DND-41 (cell line): ENCODE measurements at regions not wholly inside any gene's neighbourhood (a gene's known extent, or its start where the extent isn't known, plus 50 kb on each side); places are given as distances from the start of the nearest gene placed in this dataset.
"Not testable (repeated sequence)": the region's sequence is repeated elsewhere in the genome, so short reads cannot be mapped to it uniquely, and the experiment has no call there.

Source experiments
- ATAC-seq: fragments of 200-7000 bp; cut with Tn5 transposase; 3 replicates; pipeline ENCODE4 v1.9.1; 2021; ENCODE audit warnings: low read depth; ENCODE audit not compliant: insufficient read depth
- DNase-seq: peaks from one replicate; pipeline ENCODE4 v3.0.0-alpha.2; 2020
- H2AFZ ChIP-seq: 2 replicates; pipeline ENCODE4 v1.6.0; 2012; ENCODE audit warnings: low read depth, low read length
- H3K27ac ChIP-seq: 2 replicates; pipeline ENCODE4 v1.5.1; 2012; ENCODE audit warnings: low read length, inconsistent platforms
- H3K27me3 ChIP-seq: fragments of 200-600 bp; sonication (generic); 2 replicates; pipeline ENCODE4 v1.6.0; 2012; ENCODE audit warnings: low read length, mild to moderate bottlenecking, inconsistent platforms; ENCODE audit not compliant: insufficient read depth, poor library complexity
- H3K36me3 ChIP-seq: 2 replicates; pipeline ENCODE4 v1.5.1; 2012; ENCODE audit warnings: low read length, inconsistent platforms; ENCODE audit not compliant: insufficient read depth
- H3K4me1 ChIP-seq: 2 replicates; pipeline ENCODE4 v1.5.1; 2012; ENCODE audit warnings: mild to moderate bottlenecking, low read length; ENCODE audit not compliant: insufficient read depth
- H3K4me2 ChIP-seq: 2 replicates; pipeline ENCODE4 v1.6.0; 2012; ENCODE audit warnings: mild to moderate bottlenecking, moderate library complexity, low read length, inconsistent platforms; ENCODE audit not compliant: insufficient read depth
- H3K4me3 ChIP-seq, 2 experiments: fragments of 200-600 bp in 1 of 2; shearing (Covaris generic) in 1 of 2; 2 replicates each; pipeline ENCODE4 v1.5.1; 2012 to 2016; ENCODE audit warnings: inconsistent platforms in 2 of 2, low read length in 2 of 2, mild to moderate bottlenecking in 2 of 2, low read depth in 1 of 2, moderate library complexity in 1 of 2
- H3K79me2 ChIP-seq: 2 replicates; pipeline ENCODE4 v1.6.0; 2012; ENCODE audit warnings: low read length, inconsistent platforms; ENCODE audit not compliant: insufficient read depth
- H3K9ac ChIP-seq: 2 replicates; pipeline ENCODE4 v1.6.0; 2012; ENCODE audit warnings: low read depth, mild to moderate bottlenecking, inconsistent platforms, low read length, moderate library complexity
- H3K9me3 ChIP-seq: 2 replicates; pipeline ENCODE4 v1.5.1; 2012; ENCODE audit warnings: low read length, moderate library complexity, mild to moderate bottlenecking, inconsistent platforms; ENCODE audit not compliant: insufficient read depth, severe bottlenecking
- H4K20me1 ChIP-seq: 2 replicates; pipeline ENCODE4 v1.6.0; 2012; ENCODE audit warnings: low read length; ENCODE audit not compliant: insufficient read depth
- EZH2 ChIP-seq: IDR thresholded peaks from 3 replicates; pipeline ENCODE4 v1.6.1; 2012; ENCODE audit warnings: borderline replicate concordance, low read depth, mild to moderate bottlenecking, moderate library complexity, low read length, inconsistent platforms; ENCODE audit not compliant: severe bottlenecking
- TF ChIP-seq, protein P1 (sequence below): IDR thresholded peaks from 2 replicates; pipeline ENCODE4 v1.5.1; 2012; ENCODE audit warnings: borderline replicate concordance, low read length, moderate library complexity, mild to moderate bottlenecking; ENCODE audit not compliant: poor library complexity, severe bottlenecking; ENCODE audit errors: extremely low read depth

DNA sequence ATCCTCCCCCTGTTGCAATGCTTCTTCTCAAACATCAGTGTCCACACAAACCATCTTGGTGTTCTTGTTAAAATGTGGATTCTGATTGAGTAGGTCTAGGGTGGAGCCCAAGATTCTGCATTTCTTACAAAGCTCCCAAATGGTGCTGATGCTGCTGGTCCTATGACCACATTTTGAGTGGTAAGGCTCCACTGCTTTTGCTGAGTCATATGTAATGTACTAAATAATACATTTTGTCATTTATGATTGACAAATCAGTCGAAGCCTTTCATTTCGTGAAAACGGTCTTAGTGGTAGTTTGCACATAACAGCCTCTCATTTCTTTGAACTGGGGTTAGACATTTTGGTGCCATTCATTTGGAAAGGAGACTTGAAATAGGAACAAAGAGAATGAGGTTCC is 286.3 kb upstream of the DPP6 start:
- H3K9ac ChIP-seq, ATAC-seq, H2AFZ ChIP-seq, H4K20me1 ChIP-seq, H3K36me3 ChIP-seq, DNase-seq, H3K4me2 ChIP-seq, H3K4me3 ChIP-seq, H3K27me3 ChIP-seq, H3K4me1 ChIP-seq, H3K79me2 ChIP-seq, H3K9me3 ChIP-seq, H3K27ac ChIP-seq: not testable (repeated sequence)

DNA sequence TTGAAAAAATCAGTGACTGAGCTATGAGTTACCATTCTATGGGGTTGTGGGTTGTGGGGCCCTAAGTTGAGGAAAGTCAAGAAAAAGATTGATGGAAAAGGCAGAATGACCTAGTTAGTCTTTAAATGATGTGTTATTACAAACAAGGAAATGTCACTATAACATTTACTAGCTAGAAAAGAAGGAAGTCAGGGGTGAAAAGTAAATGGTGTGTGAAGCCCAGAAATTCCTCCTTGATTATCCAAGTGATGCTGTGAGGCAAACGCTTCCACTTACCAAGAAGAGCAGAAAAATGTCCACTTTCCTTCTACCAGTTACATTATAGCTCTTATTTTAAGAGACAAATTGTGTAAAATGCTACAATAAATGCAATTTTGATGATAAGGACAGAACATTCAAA is 285.3 kb upstream of the DPP6 start:
- not testable (repeated sequence) for H3K36me3 ChIP-seq, H3K9ac ChIP-seq, DNase-seq, H2AFZ ChIP-seq, H3K79me2 ChIP-seq, H3K4me1 ChIP-seq, H3K27me3 ChIP-seq, H3K4me3 ChIP-seq, H3K27ac ChIP-seq, H4K20me1 ChIP-seq, H3K9me3 ChIP-seq, ATAC-seq, H3K4me2 ChIP-seq

DNA sequence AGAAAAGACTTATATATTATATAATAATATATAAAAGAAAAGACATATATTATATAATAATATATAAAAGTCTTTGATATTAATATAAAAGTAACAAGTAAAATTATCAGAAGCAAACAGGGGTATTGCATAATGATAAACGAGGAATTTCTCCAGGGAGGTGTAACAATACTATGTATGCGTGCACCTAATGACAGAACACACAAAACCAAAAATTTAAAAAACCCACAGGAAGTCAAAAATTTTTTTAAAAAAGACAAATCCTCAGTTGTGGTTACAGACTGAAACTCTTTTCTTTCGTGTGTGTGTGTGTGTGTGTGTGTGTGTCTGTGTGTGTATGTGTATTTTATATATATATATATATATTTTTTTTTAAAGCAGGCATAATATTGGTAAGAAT is 279.2 kb upstream of the DPP6 start:
- Histone ChIP-seq H3K27ac (no peak overlapping the region), H2AFZ (no peak overlapping the region), H3K36me3 (no peaks in the 10 kb centered on the region), H3K9ac (no peak overlapping the region), H3K4me2 (no peak overlapping the region), H3K9me3 (no peaks in the 10 kb centered on the region), H3K79me2 (no peaks in the 10 kb centered on the region), H4K20me1 (no peaks in the 10 kb centered on the region), H3K27me3 (no peaks in the 10 kb centered on the region), H3K4me3 (no peak overlapping the region), H3K4me1 (no peaks in the 10 kb centered on the region)
- DNase-seq: no peak
- ATAC-seq: peak; percentile 58
- TF ChIP-seq, protein P1, sequence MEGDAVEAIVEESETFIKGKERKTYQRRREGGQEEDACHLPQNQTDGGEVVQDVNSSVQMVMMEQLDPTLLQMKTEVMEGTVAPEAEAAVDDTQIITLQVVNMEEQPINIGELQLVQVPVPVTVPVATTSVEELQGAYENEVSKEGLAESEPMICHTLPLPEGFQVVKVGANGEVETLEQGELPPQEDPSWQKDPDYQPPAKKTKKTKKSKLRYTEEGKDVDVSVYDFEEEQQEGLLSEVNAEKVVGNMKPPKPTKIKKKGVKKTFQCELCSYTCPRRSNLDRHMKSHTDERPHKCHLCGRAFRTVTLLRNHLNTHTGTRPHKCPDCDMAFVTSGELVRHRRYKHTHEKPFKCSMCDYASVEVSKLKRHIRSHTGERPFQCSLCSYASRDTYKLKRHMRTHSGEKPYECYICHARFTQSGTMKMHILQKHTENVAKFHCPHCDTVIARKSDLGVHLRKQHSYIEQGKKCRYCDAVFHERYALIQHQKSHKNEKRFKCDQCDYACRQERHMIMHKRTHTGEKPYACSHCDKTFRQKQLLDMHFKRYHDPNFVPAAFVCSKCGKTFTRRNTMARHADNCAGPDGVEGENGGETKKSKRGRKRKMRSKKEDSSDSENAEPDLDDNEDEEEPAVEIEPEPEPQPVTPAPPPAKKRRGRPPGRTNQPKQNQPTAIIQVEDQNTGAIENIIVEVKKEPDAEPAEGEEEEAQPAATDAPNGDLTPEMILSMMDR: no peak
- TF ChIP-seq EZH2: no peak

DNA sequence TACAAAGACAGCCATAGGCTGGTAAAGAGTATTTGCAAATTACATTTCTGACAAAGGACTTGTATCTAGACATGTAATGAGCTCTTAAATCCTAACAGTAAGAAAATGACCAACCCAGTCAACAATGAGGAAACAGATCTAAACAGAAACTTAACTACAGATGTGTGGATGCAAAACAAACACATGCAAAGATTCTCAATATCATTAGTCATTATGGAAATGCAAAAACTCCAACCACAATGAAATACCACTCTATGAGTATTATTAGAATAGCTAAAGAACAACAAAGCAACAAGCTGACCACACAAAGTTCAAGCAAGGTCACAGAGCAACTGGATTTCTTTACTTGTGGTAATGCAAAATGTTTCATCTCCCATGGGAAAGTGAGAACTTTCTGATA is 275.3 kb upstream of the DPP6 start:
- H3K4me2 ChIP-seq, DNase-seq, H3K9ac ChIP-seq, H3K36me3 ChIP-seq, H3K27ac ChIP-seq, ATAC-seq, H3K27me3 ChIP-seq, H3K9me3 ChIP-seq, H3K79me2 ChIP-seq, H2AFZ ChIP-seq, H3K4me1 ChIP-seq, H3K4me3 ChIP-seq, H4K20me1 ChIP-seq: not testable (repeated sequence)

DNA sequence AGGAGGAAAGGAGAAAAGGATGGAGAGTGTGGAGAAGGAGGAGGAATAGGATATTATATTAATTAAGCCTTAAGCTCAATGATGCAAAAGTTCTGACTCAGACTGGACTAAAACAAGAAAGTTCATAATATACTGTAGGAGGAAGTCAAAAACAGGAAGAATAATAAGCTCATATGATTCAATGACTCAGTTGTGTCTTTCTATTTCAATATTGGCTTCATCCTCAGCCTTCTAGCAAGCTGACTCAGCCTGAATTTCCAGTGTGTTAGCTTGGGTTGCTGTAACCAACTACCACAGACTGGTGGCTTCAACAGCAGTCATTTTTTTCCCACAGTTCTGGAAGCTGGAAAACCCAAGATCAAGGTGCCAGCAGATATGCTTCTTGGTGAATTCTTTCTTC is 254.8 kb upstream of the DPP6 start:
- H3K36me3 ChIP-seq, H3K79me2 ChIP-seq, H3K4me2 ChIP-seq, H4K20me1 ChIP-seq, H2AFZ ChIP-seq, H3K9ac ChIP-seq, ATAC-seq, H3K27ac ChIP-seq, H3K27me3 ChIP-seq, H3K4me1 ChIP-seq, DNase-seq, H3K9me3 ChIP-seq, H3K4me3 ChIP-seq: not testable (repeated sequence)
